GM12865 (cell line): ENCODE measurements at regions not wholly inside any gene's neighbourhood (a gene's known extent, or its start where the extent isn't known, plus 50 kb on each side); places are given as distances from the start of the nearest gene placed in this dataset.
"Not testable (repeated sequence)": the region's sequence is repeated elsewhere in the genome, so short reads cannot be mapped to it uniquely, and the experiment has no call there.

Source experiments
- DNase-seq: peaks from one replicate; pipeline ENCODE4 v3.0.0; 2010; ENCODE audit warnings: low read depth
- H3K4me3 ChIP-seq: 2 replicates; pipeline ENCODE4 v1.5.1; 2011; ENCODE audit warnings: mild to moderate bottlenecking, low read depth, low read length, control low read depth
- CTCF ChIP-seq: IDR thresholded peaks from 2 replicates; pipeline ENCODE4 v1.5.1; 2011; ENCODE audit warnings: low read length, control low read depth, low read depth, inconsistent platforms; ENCODE audit not compliant: insufficient read depth; ENCODE audit errors: missing control alignments

GRCh38 chr1:208486677-208487076, 242.5 kb upstream of the PLXNA2 start:
- TF ChIP-seq CTCF = no peak
- no peak overlapping the region for H3K4me3 ChIP-seq
- no peak for DNase-seq

GRCh38 chr1:208488432-208488831, 244.2 kb upstream of the PLXNA2 start:
- DNase-seq, H3K4me3 ChIP-seq: not testable (repeated sequence)

GRCh38 chr1:208496467-208497371, 252.5 kb upstream of the PLXNA2 start:
- no peak overlapping the region for H3K4me3 ChIP-seq
- no peak for DNase-seq
- no peak for TF ChIP-seq CTCF

GRCh38 chr1:208497866-208498541, 253.8 kb upstream of the PLXNA2 start:
- no peak for DNase-seq
- H3K4me3 ChIP-seq = no peak overlapping the region
- TF ChIP-seq CTCF = no peak

- no peak for TF ChIP-seq CTCF
- no peak overlapping the region for H3K4me3 ChIP-seq
- no peak for DNase-seq
Observed at GRCh38 chr1:208499026-208499425, 254.8 kb upstream of the PLXNA2 start.

- no peak overlapping the region for H3K4me3 ChIP-seq
- DNase-seq = no peak
- no peak for TF ChIP-seq CTCF
Observed at GRCh38 chr1:208499601-208500000, 255.4 kb upstream of the PLXNA2 start.

- TF ChIP-seq CTCF = no peak
- H3K4me3 ChIP-seq = no peak overlapping the region
- no peak for DNase-seq
Observed at GRCh38 chr1:208500375-208500774, 256.2 kb upstream of the PLXNA2 start.
